ENCODE measurements at regions not wholly inside any gene's neighbourhood (a gene's known extent, or its start where the extent isn't known, plus 50 kb on each side); places are given as distances from the start of the nearest gene placed in this dataset.

- TF ChIP-seq SUZ12 (IDR thresholded peaks at IDR 0.05; ENCODE audit: extremely low read depth, insufficient read depth, insufficient read length) = no peak
- TF ChIP-seq YY1 (IDR thresholded peaks at IDR 0.05; ENCODE audit: insufficient read depth, insufficient read length) = no peak
Observed at GRCh38 chr10:106242301-106242700, 922.2 kb downstream of the SORCS1 start.

Data from NT2/D1 (cell line).